ENCODE measurements at regions not wholly inside any gene's neighbourhood (a gene's known extent, or its start where the extent isn't known, plus 50 kb on each side); places are given as distances from the start of the nearest gene placed in this dataset.

DNA sequence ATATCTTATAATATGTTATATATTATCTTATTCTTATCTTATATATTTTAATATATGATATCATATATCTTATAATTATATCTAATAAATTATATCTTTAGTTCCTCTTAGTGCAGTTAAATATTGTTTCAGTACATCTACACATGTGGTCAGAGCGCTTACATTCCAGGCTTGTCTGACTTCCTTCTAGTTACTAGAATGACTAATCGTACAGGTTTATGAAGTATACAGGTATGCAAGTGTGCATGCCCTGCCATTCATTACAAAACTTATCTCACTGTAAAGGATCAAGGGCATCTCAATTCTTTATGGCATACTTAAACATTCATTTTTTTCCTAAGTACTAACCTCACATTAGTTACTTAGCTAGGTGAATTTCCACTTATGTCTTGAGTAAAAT is 1278.0 kb upstream of the MAP3K7 start:
- no peak for DNase-seq

- DNase-seq, result no peak
These were observed 1273.9 kb upstream of the MAP3K7 start for GRCh38 chr6:91860541-91861335.

DNA sequence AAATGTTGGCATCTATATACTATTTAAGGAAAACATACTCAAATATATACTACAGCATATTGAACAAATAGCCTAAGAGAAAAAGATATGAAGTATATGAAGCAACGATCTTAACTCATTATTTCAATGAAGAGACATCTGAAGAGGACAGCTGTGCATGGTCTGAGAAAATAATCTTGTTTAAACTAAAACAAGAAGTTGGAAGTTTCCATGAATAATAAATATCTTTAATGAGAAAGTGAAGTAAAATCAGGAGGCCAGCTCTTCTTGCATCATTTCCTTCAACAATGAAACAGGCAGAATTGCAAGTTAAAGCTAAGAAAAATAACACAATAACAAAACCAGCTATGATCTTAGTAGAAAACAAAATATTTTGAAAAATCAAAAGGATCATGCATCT is 1265.4 kb upstream of the MAP3K7 start:
- no peak for DNase-seq

GRCh38 chr6:91834813-91835212 is 1247.9 kb upstream of the MAP3K7 start:
- no peak for DNase-seq

DNA sequence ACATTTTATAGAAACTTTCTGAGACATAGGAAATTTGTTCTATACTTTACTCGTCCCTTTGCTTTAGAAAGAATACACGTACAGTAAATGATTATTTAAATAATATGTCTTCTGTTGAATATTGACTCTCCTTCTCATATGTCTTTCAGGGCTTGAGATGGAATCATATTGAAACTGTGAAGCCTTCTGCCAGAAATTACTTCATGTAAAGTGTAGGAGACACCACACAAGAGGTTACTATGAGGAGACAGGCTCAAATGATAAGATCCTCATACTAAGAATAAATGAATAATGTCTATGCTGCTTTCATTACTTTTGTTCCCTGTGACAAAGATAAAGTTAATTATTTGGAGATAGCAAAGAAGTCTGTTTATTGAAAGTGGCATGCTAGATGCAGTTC is 1240.3 kb upstream of the MAP3K7 start:
- no peak for DNase-seq

- DNase-seq, result no peak
These were observed 1239.3 kb upstream of the MAP3K7 start for GRCh38 chr6:91826128-91826527.

GRCh38 chr6:91824331-91824730 is 1237.5 kb upstream of the MAP3K7 start:
- no peak for DNase-seq

DNA sequence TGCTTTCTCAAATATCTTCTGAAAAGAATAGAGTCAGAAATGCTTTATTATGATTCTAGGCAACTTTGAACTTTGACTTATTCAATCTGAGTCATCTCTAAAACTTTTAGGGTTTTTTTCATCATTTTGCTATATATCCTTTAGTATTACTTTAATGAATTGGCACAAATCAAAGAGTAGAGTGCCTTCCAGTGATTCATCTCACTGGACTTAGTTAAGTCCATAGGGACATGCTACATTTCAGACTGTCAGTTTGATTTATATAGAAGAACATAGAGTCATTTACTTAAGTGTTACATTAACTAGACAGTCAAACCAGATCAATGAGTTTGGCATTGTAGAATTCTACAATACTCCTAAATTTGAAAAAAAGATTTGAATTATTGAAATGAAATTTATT is 1235.7 kb upstream of the MAP3K7 start:
- no peak for DNase-seq

DNA sequence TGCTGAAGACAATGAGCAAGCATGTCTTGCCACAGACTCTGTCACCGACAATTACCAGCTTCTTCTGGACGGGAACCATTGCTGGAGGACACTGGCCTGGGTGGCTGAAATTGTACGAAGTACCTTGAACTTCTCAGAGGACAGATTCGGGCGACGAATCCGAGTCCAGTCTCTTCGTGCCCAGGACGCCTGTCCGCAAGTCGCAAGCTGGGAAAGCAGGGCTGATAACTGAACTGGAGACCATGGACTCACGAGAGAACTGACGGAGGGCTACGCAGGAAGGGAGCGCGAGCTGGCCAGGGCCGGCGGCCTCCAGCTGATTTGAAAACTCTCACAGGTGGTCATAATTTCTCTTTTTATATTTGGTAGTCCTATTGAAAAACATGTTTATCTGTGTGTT is 1229.5 kb upstream of the MAP3K7 start:
- no peak for DNase-seq

GRCh38 chr6:91813641-91814040 is 1226.8 kb upstream of the MAP3K7 start:
- no peak for DNase-seq

GRCh38 chr6:91812596-91813274 is 1225.9 kb upstream of the MAP3K7 start:
- no peak for DNase-seq

GRCh38 chr6:91804981-91805380 is 1218.1 kb upstream of the MAP3K7 start:
- DNase-seq, result no peak

- no peak for DNase-seq
These were observed 1215.6 kb upstream of the MAP3K7 start for GRCh38 chr6:91802431-91802830.

GRCh38 chr6:91796603-91797002 is 1209.7 kb upstream of the MAP3K7 start:
- no peak for DNase-seq

GRCh38 chr6:91788501-91788900 is 1201.6 kb upstream of the MAP3K7 start:
- no peak for DNase-seq

DNA sequence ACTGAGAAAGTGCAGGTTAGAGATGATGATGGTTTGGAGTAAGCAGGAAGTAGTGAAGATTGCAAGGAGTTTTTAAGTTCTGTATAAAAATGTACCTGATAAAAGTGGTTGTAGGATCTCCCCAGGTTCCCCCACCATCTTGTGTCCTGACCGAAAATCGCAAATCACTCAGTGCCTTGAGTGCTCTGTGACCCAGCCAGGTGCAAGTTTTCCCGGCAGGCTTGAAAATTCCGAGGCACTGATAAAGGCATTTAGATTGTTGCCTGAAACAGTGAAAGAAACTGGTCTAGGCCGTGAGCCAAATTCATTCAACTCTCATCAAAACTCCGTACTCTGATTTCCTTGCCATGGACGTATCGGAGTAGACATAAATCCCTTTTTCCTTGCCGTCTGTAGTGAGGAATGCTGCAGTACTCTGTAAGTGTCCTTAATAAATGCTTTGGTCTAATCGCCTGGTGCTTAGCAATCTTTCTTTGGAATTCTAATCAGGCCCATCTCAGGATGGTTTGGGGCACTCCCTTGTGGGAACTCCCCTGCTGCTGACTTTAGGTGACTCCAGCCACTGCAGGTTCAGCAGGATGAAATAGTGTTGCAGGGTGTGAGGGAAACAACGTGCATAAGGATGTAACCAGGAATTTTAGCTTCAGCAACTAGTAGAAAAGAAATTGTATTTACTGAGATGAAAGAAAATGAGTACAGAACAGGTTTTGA is 1199.8 kb upstream of the MAP3K7 start:
- DNase-seq, result no peak

- DNase-seq, result no peak
These were observed 1195.9 kb upstream of the MAP3K7 start for GRCh38 chr6:91782802-91783201.

DNA sequence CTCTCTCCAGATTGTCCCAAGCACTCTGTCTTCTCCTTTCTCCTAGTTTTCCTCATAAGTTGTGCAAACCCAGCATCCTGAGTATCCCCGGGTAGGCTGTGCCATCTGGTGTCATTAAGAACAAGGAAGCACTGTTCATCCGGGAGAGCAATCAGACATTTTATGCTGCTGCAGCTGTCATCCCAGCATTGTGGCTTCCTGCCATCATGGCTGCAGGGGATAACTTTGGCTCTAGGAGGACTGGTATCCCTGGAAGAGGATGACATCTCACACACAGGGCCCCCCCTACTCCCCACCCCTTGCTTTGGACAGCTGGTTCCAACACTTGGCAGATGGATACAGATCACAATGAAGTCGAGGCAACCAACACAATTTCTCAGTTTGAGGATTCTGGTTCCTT is 1195.1 kb upstream of the MAP3K7 start:
- no peak for DNase-seq

DNA sequence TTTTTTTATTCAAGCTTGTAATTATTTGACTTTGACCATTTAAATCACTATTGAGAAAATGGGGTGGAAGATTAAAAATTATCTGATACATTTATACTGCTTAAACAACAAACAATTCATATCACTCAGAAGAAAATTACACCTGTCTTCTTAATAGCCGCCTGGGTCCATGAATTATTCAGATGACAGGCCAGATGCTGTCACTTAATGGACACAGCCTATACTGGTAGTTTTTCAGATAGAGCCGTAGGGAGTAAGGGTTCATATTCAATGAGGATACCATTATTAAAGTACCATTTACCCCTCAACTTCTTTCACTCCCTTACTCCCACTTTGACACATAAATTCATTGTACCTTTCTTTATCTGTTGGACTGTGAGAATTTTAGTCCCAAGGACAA is 1193.4 kb upstream of the MAP3K7 start:
- no peak for DNase-seq

DNA sequence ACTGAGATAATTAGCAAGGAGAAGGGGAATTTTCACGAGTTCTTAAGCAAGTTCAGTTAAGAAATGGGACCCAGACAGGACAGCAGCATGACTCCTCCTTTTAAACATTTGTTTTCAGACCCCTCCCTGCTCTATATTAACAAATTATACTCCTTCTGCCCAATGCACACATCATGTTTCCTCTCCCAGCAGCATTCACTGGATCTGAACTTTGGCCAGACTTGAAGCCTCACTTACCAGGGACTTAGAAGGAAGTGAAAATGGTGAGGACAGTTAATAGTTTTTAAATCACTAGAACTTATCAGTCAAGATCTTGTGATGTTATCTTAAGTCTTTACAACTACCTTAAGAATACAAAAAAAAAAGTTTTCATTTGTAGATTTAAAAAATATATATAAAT is 1174.7 kb upstream of the MAP3K7 start:
- no peak for DNase-seq

GRCh38 chr6:91754691-91755090 is 1167.8 kb upstream of the MAP3K7 start:
- no peak for DNase-seq

- DNase-seq, result no peak
These were observed 1164.7 kb upstream of the MAP3K7 start for GRCh38 chr6:91751526-91751925.

DNA sequence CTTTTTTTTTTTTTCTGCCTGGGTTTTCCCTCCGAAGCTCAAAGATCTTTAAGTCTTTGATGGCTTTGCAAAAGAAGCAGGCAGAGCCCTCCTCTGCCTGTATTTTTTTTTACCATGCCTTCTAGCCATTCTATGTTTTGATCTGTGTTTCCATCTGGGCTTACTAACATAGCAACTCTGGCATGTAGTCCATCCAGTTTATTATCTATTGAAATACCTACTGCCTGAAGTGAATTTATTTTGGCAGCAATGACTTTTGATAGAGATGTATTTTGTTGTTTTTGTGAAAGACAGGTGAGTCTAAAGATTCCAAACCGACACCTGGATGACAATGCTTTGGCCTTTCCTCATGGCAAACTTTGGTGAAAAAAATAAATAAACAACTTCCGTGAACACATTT is 1157.7 kb upstream of the MAP3K7 start:
- no peak for DNase-seq

DNA sequence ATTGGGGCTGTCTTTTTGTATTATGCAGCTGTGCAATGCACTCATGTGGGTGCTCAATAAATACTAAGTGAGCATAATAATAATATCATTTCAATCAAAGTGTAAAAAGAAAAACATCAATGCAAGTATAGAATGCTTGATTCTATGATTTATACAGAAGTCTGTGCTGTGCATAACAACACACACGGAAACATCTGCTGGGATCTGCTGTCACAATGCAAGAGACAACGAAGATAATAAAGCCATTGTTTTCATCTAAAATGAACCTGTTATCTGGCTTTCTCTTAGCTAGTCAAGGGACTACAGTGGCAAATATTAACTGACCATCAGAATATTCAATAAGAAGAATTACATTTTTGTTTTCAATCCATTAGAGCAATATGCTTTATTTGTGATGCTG is 1156.9 kb upstream of the MAP3K7 start:
- DNase-seq, result no peak
